Motor neuron (in vitro differentiated cells): ENCODE measurements at regions not wholly inside any gene's neighbourhood (a gene's known extent, or its start where the extent isn't known, plus 50 kb on each side); places are given as distances from the start of the nearest gene placed in this dataset.

ENCODE experiments used
- ATAC-seq, 8 experiments: fragments of 200-7000 bp; cut with Tn5 transposase; replicated peaks in 6 of 8; 2 replicates each; pipeline ENCODE4 v1.8.0; 2021; ENCODE audit warnings: mild to moderate bottlenecking in 8 of 8, moderate library complexity in 8 of 8
- H3K27ac ChIP-seq, 2 donors: fragments of 250-450 bp; sonication (Bioruptor Pico); 2 replicates each; pipeline ENCODE4 v1.9.0; 2021; ENCODE audit warnings: antibody characterized with exemption in 2 of 2, mild to moderate bottlenecking in 2 of 2, moderate library complexity in 1 of 2
- H3K4me1 ChIP-seq, 2 donors: fragments of 250-450 bp; sonication (Bioruptor Pico); replicated peaks in 1 of 2; 2 replicates each; pipeline ENCODE4 v1.6.1; 2021; ENCODE audit warnings: antibody characterized with exemption in 2 of 2, mild to moderate bottlenecking in 2 of 2, moderate library complexity in 1 of 2
- H3K4me3 ChIP-seq, 5 donors: fragments of 250-450 bp; sonication (Bioruptor Pico); 2 replicates each; pipeline ENCODE4 v1.9.0; 2021; ENCODE audit warnings: antibody characterized with exemption in 5 of 5, mild to moderate bottlenecking in 5 of 5, moderate library complexity in 4 of 5
- WGBS, 10 experiments: fragments of 450-650 bp; shearing (Covaris generic); methylation state at CpG; one replicate each; pipeline ENCODE4 v1.0.0; 2022; 5-methylcytosine and 5-hydroxymethylcytosine counted together
- in situ Hi-C, 9 experiments: fragments of 400-800 bp; cut with MboI; loops; one replicate each; pipeline ENCODE4 v1.15.0; 2021; ENCODE audit warnings: low sequenced_read_pairs in 9 of 9, low pct_unique_long_range_greater_than_20kb in 2 of 9; ENCODE audit not compliant: unreplicated experiment in 9 of 9

DNA sequence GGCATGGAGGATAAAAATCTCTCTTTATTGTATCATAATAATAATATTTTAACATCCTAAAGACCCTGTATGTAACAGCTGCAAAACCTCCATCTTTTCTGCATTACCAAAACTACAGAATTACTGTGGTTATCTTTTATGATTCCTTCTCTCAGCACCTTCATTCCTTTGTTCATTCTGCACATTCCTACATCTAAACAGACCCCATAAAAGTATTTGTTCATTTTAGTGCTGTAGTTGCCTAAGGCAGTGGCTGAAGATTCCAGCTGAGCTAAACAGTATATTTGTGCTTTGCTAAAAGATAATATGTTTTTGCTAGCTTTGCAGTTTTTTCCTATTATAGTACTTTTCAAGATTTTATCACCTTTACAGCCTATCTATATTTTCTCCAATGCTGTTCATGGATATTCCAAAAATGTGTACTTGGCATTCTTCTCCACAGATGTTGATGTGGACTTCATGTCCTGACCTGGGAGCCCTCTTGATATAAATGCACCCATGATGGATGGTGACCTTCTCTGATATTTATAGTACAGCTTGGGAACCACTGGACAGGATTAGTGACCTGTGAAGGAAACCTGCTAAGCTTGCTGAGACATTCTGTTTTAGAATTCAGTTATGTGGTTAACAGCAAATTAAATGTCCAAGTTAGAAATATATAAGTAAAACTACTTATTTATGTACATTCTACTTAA lies 2832.9 kb upstream of the PCDH20 start:
- H3K27ac ChIP-seq = no peak overlapping the region
- in situ Hi-C loops = no loop called here
- H3K4me3 ChIP-seq = no peak overlapping the region
- H3K4me1 ChIP-seq = no peaks in the 10 kb centered on the region
- peak in 1 of 8 experiments; percentile 49 for ATAC-seq

DNA sequence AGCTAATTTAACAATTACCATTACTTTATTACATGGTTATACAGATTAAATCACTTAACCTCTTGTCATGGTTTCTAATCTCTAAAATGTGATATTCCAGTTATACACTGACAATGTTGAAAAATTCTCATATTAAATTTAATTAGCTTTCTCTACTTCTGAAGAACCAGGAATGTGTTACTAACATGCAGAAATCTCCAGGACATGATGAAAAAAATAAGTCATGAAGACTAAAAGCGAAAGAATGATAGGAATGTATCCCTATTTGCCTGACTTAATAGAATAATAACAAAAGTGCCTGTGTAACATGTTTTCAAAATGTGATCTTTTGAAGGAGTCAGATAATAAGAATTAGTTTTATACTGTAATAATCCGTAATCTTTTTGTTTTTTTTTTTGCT lies 2823.7 kb upstream of the PCDH20 start:
- Histone ChIP-seq H3K4me1 (no peaks in the 10 kb centered on the region), H3K4me3 (no peak overlapping the region), H3K27ac (no peak overlapping the region)
- no peak for ATAC-seq
- WGBS, 10 experiments = 19 to 100% (median 73%) methylated on average over 2 of the region's 2 CpGs
- in situ Hi-C loops = no loop called here

DNA sequence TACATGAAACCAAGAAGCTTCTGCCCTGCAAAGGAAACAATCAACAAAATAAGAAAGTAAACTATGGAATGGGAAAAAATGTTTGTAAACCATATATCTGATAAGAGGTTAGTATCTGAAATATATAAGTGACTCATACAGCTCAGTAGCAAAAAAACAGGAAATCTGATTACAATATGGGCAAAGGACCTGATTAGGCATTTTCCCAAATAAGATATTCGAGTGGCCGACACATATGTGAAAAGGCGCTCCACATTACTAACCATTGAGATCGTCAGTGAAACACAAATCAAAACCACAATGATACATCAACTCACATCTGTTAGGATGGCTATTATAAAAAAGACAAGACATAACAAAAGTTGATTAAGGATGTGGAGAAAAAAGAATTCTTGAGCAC lies 2818.6 kb upstream of the PCDH20 start:
- Histone ChIP-seq H3K4me1 (no peaks in the 10 kb centered on the region), H3K4me3 (no peak overlapping the region), H3K27ac (no peak overlapping the region)
- no peak for ATAC-seq
- in situ Hi-C loops = no loop called here
- WGBS, 10 experiments = 9 to 96% (median 69%) methylated on average over 1 to 4 of the region's 4 CpGs; no CpG with 5 or more reads in 1 of the 10 experiments

DNA sequence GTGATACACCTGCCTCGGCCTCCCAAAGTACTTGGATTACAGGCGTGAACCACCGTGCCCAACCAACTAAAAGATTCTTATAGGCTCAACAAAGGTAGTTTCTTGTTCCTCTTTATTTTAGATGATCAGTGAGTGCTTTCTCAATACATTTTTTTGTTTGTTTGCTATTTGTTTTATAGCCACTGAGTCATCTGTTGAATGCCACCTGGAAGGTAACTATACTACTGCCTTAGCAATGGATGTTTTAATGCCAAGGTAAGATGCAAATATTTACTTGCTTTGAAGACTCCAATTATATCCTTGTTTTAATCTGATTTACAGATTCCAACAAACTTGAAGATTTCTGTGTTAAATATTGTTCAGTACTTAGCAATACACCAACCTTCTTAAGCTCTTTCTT lies 2807.4 kb upstream of the PCDH20 start:
- 43 to 100% (median 93%) methylated on average over 1 to 3 of the region's 3 CpGs; no CpG with 5 or more reads in 2 of the 10 experiments for WGBS, 10 experiments

DNA sequence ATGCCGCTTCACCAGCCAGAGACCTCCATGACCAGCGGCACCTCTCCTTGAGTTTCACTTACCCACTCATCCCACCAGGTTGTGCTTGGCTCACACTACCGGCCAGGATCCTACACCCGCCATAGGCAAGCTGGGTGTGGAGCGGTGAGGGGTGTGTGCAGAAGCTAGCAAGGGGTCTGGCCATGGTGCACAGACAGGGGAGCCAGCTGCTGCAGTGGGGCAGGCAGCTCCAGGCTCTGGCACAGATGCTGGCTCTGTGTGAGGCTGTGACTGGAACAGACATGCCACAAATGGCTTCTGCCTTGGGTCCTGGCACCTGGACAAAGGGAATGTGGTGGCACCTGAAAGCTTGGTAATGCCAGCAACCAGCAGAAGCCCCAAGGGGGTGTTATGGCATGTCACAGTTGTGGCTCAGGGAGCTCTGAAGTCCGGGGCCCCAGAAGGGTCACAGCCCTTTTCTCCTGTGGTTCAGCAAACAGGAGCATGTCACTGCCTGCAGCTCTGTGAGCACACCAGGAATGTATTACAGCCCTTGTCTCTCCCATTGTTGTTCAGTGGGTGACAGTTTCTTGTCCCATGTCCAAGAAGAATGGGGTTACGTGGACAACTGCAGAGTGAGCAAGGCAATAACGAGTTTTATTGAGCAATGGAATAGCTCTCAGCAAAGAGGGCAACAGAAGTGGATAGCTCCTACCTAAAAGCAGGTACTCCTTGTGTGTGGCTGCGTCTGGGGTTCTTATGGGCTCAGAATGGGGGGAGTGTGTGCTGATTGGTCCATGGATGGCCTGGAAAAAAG lies 2791.0 kb upstream of the PCDH20 start:
- 0 to 100% (median 74%) methylated on average over 1 to 5 of the region's 9 CpGs; no CpG with 5 or more reads in 3 of the 10 experiments for WGBS, 10 experiments
- ATAC-seq = no peak
- in situ Hi-C loops = no loop called here
- Histone ChIP-seq H3K27ac (no peak overlapping the region), H3K4me1 (no peaks in the 10 kb centered on the region), H3K4me3 (no peak overlapping the region)

More for the DNA sequence above, 2807.4 kb upstream of the PCDH20 start:
- Histone ChIP-seq H3K4me1 (no peaks in the 10 kb centered on the region), H3K4me3 (no peak overlapping the region), H3K27ac (no peak overlapping the region)
- no peak for ATAC-seq
- in situ Hi-C loops = no loop called here

DNA sequence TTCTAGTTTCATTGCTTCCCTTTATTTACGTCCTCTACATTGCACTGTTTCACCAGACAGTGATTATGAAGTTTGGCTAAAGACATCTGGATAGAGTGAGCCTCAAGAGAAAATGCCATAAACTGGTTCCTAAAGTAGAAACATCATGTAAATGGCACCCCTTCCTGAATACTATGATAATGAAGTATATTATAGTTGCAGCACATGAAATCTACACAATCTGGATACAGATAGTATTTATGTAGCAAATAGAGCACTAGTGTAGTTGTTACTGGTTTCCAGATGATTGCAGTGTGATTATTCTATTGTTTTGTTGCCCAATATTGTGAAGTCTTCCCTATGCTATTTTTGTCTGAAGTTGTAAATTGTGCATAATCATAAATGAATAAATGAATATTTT lies 2786.9 kb upstream of the PCDH20 start:
- no peak overlapping the region for H3K27ac ChIP-seq
- H3K4me3 ChIP-seq = no peak overlapping the region
- no peaks in the 10 kb centered on the region for H3K4me1 ChIP-seq
- ATAC-seq = peak in 2 of 8 experiments; percentile 56 to 94
- in situ Hi-C loops = no loop called here
- 0 to 100% (median 54%) methylated on average over 1 of the region's 1 CpG; no CpG with 5 or more reads in 2 of the 10 experiments for WGBS, 10 experiments

DNA sequence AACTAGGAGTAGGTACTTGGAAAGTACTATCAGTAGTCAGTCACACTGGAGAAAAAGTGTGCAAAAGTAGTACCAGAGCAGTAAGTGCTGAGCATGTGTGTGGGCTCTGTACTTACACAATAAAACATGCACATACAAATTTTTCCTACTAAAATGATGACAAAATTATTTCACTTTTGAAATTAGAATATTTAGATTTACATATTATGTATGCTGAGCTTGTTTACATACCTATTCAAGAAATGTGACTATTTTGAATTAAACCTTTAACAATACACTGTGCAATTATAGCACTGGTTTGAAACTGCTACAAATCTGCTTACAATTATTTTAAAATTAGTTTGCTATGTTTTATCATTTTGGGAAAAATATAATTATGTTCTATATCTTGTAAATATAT lies 2781.6 kb upstream of the PCDH20 start:
- H3K27ac ChIP-seq = no peak overlapping the region
- in situ Hi-C loops = no loop called here
- no peak overlapping the region for H3K4me3 ChIP-seq
- no peaks in the 10 kb centered on the region for H3K4me1 ChIP-seq
- peak in 2 of 8 experiments; percentile 53 to 60 for ATAC-seq

DNA sequence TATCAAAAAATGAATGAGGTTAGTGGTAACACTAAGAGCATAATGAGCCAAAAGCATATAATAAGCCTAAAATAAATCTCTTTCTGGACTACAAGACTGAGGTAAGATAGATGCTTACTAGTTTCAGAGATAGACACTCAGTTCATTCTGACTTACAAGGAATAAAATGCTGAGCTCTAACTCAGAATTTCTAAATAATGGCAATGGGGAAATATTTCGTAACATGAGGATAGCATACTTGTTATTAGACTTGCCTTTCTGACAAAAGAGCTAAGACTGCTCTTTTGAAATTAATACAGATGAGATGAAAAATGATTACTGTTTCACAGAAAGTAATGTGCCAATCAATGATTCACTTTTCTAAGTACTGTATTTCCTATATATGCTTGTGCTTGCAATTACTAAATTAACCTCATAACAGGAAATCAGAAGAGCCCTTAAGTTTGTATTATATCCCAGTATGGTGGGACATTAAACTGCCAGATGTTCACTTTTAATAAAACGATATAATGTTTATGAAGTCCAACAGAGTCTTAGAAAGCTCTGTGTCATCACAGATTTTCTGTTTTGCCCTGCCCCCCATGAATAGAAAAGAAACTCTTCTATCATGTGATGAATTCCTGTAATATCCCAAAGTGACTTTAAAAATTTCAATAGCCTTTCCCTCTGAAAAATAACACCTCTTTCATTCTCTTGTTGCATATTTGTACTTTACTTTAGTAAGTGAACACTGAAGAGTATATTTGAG lies 2771.0 kb upstream of the PCDH20 start:
- in situ Hi-C loops = no loop called here

DNA sequence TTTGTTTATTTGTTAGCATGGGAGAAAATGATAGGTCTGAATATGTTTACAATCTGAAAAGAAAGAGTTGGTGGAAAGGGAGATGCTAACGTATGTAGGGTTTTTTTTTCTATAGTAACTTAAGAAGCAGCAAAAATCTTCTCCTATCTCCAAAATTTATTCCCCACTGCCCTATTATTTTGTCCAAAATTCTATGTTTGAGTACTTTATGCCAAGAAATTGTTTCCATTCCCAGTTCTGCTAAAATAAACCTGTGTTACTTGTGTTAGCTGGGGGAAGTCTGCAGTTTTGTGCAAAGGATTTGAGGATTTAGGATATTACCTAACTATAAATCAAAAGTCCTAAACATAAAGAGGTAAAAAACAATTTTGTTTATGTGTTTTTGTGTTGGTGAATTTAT lies 2770.4 kb upstream of the PCDH20 start:
- Histone ChIP-seq H3K4me3 (no peak overlapping the region), H3K4me1 (no peaks in the 10 kb centered on the region), H3K27ac (no peak overlapping the region)
- in situ Hi-C loops = no loop called here
- WGBS, 10 experiments = 0 to 100% (median 85%) methylated on average over 1 of the region's 1 CpG
- ATAC-seq = no peak

More for the DNA sequence above, 2771.0 kb upstream of the PCDH20 start:
- no peak overlapping the region for H3K27ac ChIP-seq
- no peaks in the 10 kb centered on the region for H3K4me1 ChIP-seq
- no peak overlapping the region for H3K4me3 ChIP-seq
- 0 to 100% (median 10%) methylated on average over 1 to 2 of the region's 2 CpGs; no CpG with 5 or more reads in 1 of the 10 experiments for WGBS, 10 experiments
- ATAC-seq = no peak

DNA sequence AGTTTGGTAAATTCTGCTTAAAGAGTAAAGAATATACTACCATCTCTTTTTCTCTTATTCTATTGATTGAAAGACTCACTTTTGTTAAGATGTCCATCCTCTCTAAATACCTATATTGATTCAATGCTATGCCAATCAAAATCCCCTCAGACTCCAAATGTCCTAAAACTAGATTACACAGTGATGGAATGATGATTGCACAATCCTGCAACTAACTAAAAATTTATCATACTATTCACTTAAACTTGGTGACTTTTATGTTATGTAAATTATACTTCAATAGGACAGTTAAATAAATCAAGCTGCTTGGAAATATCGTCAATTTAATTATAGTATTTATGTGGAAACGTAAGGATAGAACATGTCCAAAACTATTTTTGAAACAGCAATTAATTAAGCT lies 2765.1 kb upstream of the PCDH20 start:
- WGBS, 10 experiments = 0 to 100% (median 86%) methylated on average over 1 to 2 of the region's 2 CpGs

DNA sequence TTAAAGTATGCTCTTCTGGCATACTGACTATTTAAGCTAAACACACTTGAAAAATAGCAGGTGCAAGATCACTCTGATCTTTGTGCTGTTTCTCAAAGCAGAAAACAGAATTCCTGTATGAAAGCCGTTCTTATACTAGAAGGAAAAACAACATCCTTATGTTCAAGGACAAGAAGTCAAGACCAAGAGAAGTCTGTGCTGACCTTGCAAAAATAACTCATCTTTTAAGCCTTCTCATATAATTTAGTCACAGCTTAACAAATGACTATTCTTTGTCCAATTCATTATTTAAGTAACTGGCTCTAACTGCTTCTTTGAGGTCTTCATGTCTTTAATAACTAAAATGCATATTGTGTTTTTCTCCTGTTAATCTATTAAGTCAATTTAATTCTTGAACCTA lies 2750.2 kb upstream of the PCDH20 start:
- Histone ChIP-seq H3K27ac (no peak overlapping the region), H3K4me1 (peaks cover 0 to under 1% of the 10 kb centered on the region in 2 donors), H3K4me3 (no peak overlapping the region)
- in situ Hi-C loops = no loop called here
- 0 to 100% (median 78%) methylated on average over 1 of the region's 1 CpG; no CpG with 5 or more reads in 1 of the 10 experiments for WGBS, 10 experiments
- ATAC-seq = no peak

More for the DNA sequence above, 2765.1 kb upstream of the PCDH20 start:
- no peak for ATAC-seq
- in situ Hi-C loops = no loop called here
- no peak overlapping the region for H3K27ac ChIP-seq
- H3K4me1 ChIP-seq = no peaks in the 10 kb centered on the region
- H3K4me3 ChIP-seq = no peak overlapping the region

DNA sequence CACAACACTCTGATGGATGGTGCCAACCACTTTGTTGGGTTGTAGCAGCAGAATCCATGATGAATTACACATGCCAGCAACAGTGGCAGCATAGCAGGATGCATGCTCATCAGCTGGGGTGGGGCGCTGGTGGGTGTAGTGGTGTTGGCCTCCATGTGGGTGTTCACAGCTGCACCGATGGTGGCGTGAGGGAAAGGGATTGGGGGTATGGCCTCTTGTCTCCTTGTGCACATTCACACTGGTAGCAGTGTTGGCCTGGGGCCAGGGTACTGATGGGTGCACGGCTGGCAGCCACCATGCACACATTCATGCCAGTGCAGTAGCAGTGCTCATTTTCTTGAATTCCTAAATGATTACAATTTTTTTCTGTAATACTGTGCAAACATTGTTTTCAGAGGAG lies 2748.8 kb upstream of the PCDH20 start:
- in situ Hi-C loops = no loop called here
- no peak for ATAC-seq
- WGBS, 10 experiments = 0 to 100% (median 71%) methylated on average over 1 to 4 of the region's 4 CpGs; no CpG with 5 or more reads in 1 of the 10 experiments
- Histone ChIP-seq H3K4me3 (no peak overlapping the region), H3K4me1 (peaks cover 5% of the 10 kb centered on the region in 2 donors), H3K27ac (no peak overlapping the region)

DNA sequence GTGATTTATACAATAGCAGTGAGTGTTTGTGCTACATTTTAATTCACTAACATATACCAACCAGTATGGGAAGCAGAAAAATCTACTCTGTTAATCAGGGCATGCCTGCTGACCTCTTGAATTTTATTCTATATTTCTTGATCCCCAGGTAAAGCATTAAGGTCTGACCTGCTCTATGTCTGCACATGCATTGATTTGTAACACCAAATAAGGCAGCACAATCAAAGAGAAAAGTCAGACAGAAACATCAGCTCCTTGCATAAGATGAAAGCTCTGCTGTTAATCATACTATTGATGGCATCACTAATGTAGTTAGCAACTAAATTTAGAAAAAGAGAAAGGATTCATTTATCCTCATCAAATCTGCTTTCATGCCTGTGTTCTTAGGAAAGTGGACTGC lies 2744.8 kb upstream of the PCDH20 start:
- peaks cover 5 to 7% of the 10 kb centered on the region in 2 donors for H3K4me1 ChIP-seq
- no peak overlapping the region for H3K4me3 ChIP-seq
- no peak overlapping the region for H3K27ac ChIP-seq
- in situ Hi-C loops = no loop called here
- ATAC-seq = peak in 5 of 8 experiments; percentile 67 to 87 (median 78)
